ENCODE measurements at regions not wholly inside any gene's neighbourhood (a gene's known extent, or its start where the extent isn't known, plus 50 kb on each side); places are given as distances from the start of the nearest gene placed in this dataset.
"Not testable (repeated sequence)": the region's sequence is repeated elsewhere in the genome, so short reads cannot be mapped to it uniquely, and the experiment has no call there.

DNA sequence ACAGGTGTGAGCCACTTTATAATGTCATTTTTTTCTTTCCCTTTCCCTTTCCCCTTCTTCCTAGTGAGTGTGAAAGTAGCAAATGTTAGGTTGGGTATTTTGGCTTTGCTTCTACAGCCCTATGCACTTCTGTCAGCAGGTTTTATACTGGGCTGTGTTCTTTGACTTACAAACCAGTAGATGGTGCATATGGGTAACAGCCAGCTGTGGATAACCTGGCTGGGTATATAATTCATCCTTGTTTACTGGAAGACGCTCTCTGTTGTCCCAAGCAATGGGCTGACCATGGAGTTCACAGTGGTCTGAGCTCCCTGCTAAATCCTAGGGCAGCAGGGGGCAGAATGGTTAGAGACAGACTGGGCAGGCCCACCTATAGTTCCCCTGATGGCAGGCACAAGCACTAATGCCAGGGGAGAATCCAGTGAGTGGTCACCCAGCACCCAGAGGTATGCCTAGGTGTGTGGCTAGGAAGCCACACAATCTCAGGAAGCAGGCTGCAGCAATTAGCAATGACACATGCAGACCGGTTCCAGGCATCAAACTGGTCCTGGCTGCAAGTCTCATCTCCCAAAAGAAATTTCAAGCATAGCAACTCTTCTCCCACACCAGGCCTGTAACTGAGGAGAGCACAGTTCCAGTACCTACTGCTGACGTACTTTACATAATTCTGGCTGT is 592.7 kb upstream of the MAN1A1 start:
- ChIA-PET POLR2A (ENCODE audit: low non-redundant PET) (no interaction called here), CTCF (interaction anchor here (0.6 to 0.7 kb wide), 3 partner anchors 132 to 1109 kb away, joined by 3 to 6 read pairs (median 4); no protein-coding TSS in a partner anchor)
- TF ChIP-seq, protein P1, sequence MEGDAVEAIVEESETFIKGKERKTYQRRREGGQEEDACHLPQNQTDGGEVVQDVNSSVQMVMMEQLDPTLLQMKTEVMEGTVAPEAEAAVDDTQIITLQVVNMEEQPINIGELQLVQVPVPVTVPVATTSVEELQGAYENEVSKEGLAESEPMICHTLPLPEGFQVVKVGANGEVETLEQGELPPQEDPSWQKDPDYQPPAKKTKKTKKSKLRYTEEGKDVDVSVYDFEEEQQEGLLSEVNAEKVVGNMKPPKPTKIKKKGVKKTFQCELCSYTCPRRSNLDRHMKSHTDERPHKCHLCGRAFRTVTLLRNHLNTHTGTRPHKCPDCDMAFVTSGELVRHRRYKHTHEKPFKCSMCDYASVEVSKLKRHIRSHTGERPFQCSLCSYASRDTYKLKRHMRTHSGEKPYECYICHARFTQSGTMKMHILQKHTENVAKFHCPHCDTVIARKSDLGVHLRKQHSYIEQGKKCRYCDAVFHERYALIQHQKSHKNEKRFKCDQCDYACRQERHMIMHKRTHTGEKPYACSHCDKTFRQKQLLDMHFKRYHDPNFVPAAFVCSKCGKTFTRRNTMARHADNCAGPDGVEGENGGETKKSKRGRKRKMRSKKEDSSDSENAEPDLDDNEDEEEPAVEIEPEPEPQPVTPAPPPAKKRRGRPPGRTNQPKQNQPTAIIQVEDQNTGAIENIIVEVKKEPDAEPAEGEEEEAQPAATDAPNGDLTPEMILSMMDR (conservative IDR thresholded peaks at IDR 0.05; ENCODE audit: low read depth), result no peak
- no peak for DNase-seq (ENCODE audit: low spot score)
- H3K27ac ChIP-seq, result no peak overlapping the region

- DNase-seq (ENCODE audit: low spot score), result no peak
- ChIA-PET POLR2A (ENCODE audit: low non-redundant PET) (no interaction called here), CTCF (no interaction called here)
- no peak overlapping the region for H3K27ac ChIP-seq
- TF ChIP-seq, protein P1 (conservative IDR thresholded peaks at IDR 0.05; ENCODE audit: low read depth), result no peak
These were observed 589.2 kb upstream of the MAN1A1 start for GRCh38 chr6:119938752-119939151.

DNA sequence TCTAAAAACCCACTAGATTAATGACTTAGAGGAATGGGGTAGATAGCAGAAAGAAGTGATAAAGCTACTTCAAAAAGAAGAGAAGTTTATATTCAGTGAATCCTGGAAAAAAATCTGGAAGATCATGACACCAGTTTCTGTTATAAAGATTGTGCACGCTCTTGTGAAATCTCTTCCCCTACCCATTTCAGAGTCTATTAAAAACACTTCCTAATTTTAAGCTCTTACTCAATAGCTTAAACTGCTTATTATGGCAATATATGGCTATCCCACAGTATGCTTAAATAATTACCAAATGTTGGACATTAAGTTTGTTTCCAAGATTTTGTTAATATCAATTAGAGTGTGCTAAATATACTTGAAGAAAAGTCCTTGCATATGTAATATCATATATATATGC is 585.3 kb upstream of the MAN1A1 start:
- ChIA-PET CTCF (interaction anchor here (1.1 kb wide), 1 partner anchor 17 kb away, joined by 3 read pairs; no protein-coding TSS in a partner anchor), POLR2A (ENCODE audit: low non-redundant PET) (no interaction called here)
- TF ChIP-seq, protein P1 (conservative IDR thresholded peaks at IDR 0.05; ENCODE audit: low read depth), result no peak
- DNase-seq (ENCODE audit: low spot score), result no peak
- H3K27ac ChIP-seq, result no peak overlapping the region

DNA sequence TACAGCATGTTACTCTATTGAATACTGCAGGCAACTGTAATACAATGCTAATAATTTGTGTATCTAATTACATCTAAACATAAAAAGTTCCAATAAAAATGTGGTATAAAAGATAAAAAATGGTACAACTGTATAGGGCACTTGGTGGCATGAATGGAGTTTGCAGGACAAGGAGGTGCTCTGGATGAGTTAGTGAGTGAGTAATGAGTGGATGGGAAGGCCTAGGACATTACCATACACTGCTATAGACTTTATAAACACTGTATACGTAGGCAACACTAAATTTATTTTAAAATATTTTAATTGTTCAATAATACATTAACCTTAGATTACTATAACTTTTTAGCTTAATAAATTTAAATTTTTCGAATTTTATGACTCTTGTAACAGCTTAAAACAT is 579.6 kb upstream of the MAN1A1 start:
- CTCF ChIA-PET, result no interaction called here
- TF ChIP-seq, protein P1 (conservative IDR thresholded peaks at IDR 0.05; ENCODE audit: low read depth), result no peak
- DNase-seq (ENCODE audit: low spot score), result no peak
- H3K27ac ChIP-seq, result no peak overlapping the region
- POLR2A ChIA-PET (ENCODE audit: low non-redundant PET), result no interaction called here

- H3K27ac ChIP-seq; POLR2A ChIA-PET (ENCODE audit: low non-redundant PET); CTCF ChIA-PET; DNase-seq (ENCODE audit: low spot score): not testable (repeated sequence)
These were observed 575.3 kb upstream of the MAN1A1 start for GRCh38 chr6:119924888-119925287.

DNA sequence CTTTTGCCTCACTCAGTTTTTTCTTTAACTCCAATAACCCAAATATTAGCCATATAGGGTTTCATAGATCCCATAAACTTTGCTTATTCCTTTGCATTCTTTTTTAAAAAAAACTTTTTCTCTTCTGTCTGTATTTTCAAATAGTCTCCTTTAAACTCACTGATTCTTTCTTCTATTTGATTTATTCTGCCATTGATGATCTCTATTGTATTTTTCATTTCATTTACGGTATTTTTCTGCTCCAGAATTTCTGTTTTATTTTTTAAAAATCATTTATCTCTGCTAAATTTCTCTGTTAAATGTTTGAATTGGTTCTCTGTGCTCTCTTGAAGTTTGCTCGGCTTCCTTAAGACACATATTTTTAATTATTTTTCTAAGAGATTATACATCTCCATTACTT is 573.3 kb upstream of the MAN1A1 start:
- CTCF ChIA-PET, result interaction anchor here (0.5 kb wide), 1 partner anchor 267 kb away, joined by 3 read pairs; no protein-coding TSS in a partner anchor
- POLR2A ChIA-PET (ENCODE audit: low non-redundant PET), result no interaction called here
- TF ChIP-seq, protein P1 (conservative IDR thresholded peaks at IDR 0.05; ENCODE audit: low read depth), result no peak
- H3K27ac ChIP-seq, result no peak overlapping the region
- no peak for DNase-seq (ENCODE audit: low spot score)

DNA sequence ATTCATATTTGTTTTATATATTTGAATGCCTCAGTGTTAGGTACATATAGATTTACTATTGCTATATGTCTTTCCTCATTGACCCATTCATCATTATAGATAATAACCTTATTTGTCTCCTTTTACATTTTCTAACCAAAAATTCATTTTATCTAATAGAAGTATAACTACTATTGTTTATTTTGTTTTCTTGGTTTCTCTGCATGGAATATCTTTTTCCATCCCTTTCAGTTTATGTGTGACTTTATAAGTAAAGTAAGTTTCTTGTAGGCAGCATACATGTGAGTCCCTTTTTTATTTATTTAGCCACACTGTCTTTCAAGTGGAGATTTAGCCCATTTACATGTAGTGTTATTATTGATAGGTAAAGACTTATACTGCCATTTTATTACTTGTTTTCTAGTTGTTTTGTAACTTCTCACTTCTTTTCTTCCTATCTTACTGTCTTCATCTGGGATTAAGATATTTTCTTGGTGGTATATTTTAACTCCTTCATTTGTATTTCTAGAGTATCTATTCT is 572.0 kb upstream of the MAN1A1 start:
- no peak for DNase-seq (ENCODE audit: low spot score)
- ChIA-PET POLR2A (ENCODE audit: low non-redundant PET) (no interaction called here), CTCF (no interaction called here)
- TF ChIP-seq, protein P1 (conservative IDR thresholded peaks at IDR 0.05; ENCODE audit: low read depth), result no peak
- no peak overlapping the region for H3K27ac ChIP-seq
